Activated CD8-positive, alpha-beta T cell treated with anti-CD3 and anti-CD28 coated beads for 36 hours (primary cell): ENCODE measurements at regions not wholly inside any gene's neighbourhood (a gene's known extent, or its start where the extent isn't known, plus 50 kb on each side); places are given as distances from the start of the nearest gene placed in this dataset.
A peak's percentile ranks its signal among the peaks of the same experiment; 100 is the strongest.

Source experiments
- ATAC-seq: fragments of 200-7000 bp; cut with Tn5 transposase; one replicate; pipeline ENCODE4 v1.10.0; 2021; ENCODE audit warnings: mild to moderate bottlenecking, moderate library complexity
- CTCF ChIA-PET: fragments of 350-600 bp; sonication (Branson Sonifier 250); formaldehyde crosslinking; loops from one replicate; lab custom pipeline; 2021; ENCODE audit warnings: antibody characterized with exemption; lab: Charles Lee
- POLR2A ChIA-PET: fragments of 350-600 bp; sonication (Branson Sonifier 250); formaldehyde crosslinking; loops from one replicate; lab custom pipeline; 2021; ENCODE audit warnings: antibody characterized with exemption; lab: Charles Lee
- DNase-seq: peaks from one replicate; pipeline ENCODE4 v3.0.0-alpha.2; 2020
- H3K27ac Mint-ChIP-seq: one replicate; pipeline ENCODE4 v1.8.0; 2021; ENCODE audit warnings: mild to moderate bottlenecking, mixed read lengths
- H3K27me3 Mint-ChIP-seq: one replicate; pipeline ENCODE4 v1.8.0; 2021; ENCODE audit warnings: mixed read lengths
- H3K36me3 Mint-ChIP-seq: one replicate; pipeline ENCODE4 v1.8.0; 2021; ENCODE audit warnings: low read depth, mixed read lengths
- H3K4me1 Mint-ChIP-seq: one replicate; pipeline ENCODE4 v1.8.0; 2021; ENCODE audit warnings: low read depth, mixed read lengths
- H3K4me3 Mint-ChIP-seq: one replicate; pipeline ENCODE4 v1.8.0; 2021; ENCODE audit warnings: mild to moderate bottlenecking, moderate library complexity, mixed read lengths
- H3K9me3 Mint-ChIP-seq: one replicate; pipeline ENCODE4 v1.8.0; 2021; ENCODE audit warnings: mixed read lengths
- CTCF ChIP-seq: fragments of 200-600 bp; IDR thresholded peaks from one replicate; pipeline ENCODE4 v1.8.0; 2022; ENCODE audit warnings: antibody characterized with exemption, mild to moderate bottlenecking
- intact Hi-C: fragments of 100-400 bp; cut with micrococcal nuclease; formaldehyde crosslinking; loops from one replicate; pipeline ENCODE4 v1.10.0; 2022

GRCh38 chr3:42025370-42026138 lies 63.7 kb upstream of the ULK4 start:
- Mint-ChIP-seq H3K27me3 (no peaks in the 10 kb centered on the region), H3K4me1 (peaks cover 59% of the 10 kb centered on the region), H3K36me3 (peaks cover 11% of the 10 kb centered on the region), H3K4me3 (peak overlapping the region; percentile 13), H3K9me3 (no peaks in the 10 kb centered on the region), H3K27ac (peak overlapping the region; percentile 3)
- DNase-seq (peak; percentile 35), ATAC-seq (no peak)
- no peak for TF ChIP-seq CTCF
- ChIA-PET POLR2A (interaction anchor here (1.4 to 1.6 kb wide), 3 partner anchors 10 to 13 kb away, joined by 3 to 4 read pairs (median 4); no protein-coding TSS in a partner anchor), CTCF (interaction anchor here (1.3 to 1.4 kb wide), 3 partner anchors 67 to 166 kb away, joined by 3 to 9 read pairs (median 4); no protein-coding TSS in a partner anchor)
- intact Hi-C loops, result no loop called here

GRCh38 chr3:42024591-42025351 lies 62.9 kb upstream of the ULK4 start:
- TF ChIP-seq CTCF, result no peak
- Mint-ChIP-seq H3K27ac (no peak overlapping the region), H3K27me3 (no peaks in the 10 kb centered on the region), H3K4me3 (no peak overlapping the region), H3K9me3 (no peaks in the 10 kb centered on the region), H3K4me1 (peaks cover 67% of the 10 kb centered on the region), H3K36me3 (peaks cover 11% of the 10 kb centered on the region)
- ChIA-PET CTCF (interaction anchor here (1.3 to 1.4 kb wide), 3 partner anchors 68 to 166 kb away, joined by 3 to 9 read pairs (median 4); no protein-coding TSS in a partner anchor), POLR2A (interaction anchor here (1.4 to 1.6 kb wide), 3 partner anchors 9 to 12 kb away, joined by 3 to 4 read pairs (median 4); no protein-coding TSS in a partner anchor)
- ATAC-seq, result no peak
- intact Hi-C loops, result loop anchor here (5.0 kb wide), 1 partner anchor 58 kb away; no protein-coding TSS in a partner anchor
- no peak for DNase-seq

GRCh38 chr3:42023380-42023779 lies 61.5 kb upstream of the ULK4 start:
- H3K27ac Mint-ChIP-seq, result peak overlapping the region; percentile 72
- TF ChIP-seq CTCF, result no peak
- H3K9me3 Mint-ChIP-seq, result no peaks in the 10 kb centered on the region
- DNase-seq (peak; percentile 74), ATAC-seq (peak; percentile 80)
- intact Hi-C loops, result loop anchor here (5.0 kb wide), 1 partner anchor 59 kb away; no protein-coding TSS in a partner anchor
- ChIA-PET CTCF (no interaction called here), POLR2A (no interaction called here)
- peaks cover 7% of the 10 kb centered on the region for H3K36me3 Mint-ChIP-seq
- H3K27me3 Mint-ChIP-seq, result no peaks in the 10 kb centered on the region
- H3K4me3 Mint-ChIP-seq, result no peak overlapping the region
- H3K4me1 Mint-ChIP-seq, result peaks cover 67% of the 10 kb centered on the region

- H3K9me3 Mint-ChIP-seq, result no peaks in the 10 kb centered on the region
- no peak for TF ChIP-seq CTCF
- ChIA-PET POLR2A (no interaction called here), CTCF (interaction anchor here (0.7 kb wide), 1 partner anchor 25 kb away, joined by 3 read pairs; no protein-coding TSS in a partner anchor)
- no peaks in the 10 kb centered on the region for H3K27me3 Mint-ChIP-seq
- ATAC-seq (no peak), DNase-seq (no peak)
- H3K27ac Mint-ChIP-seq, result peak overlapping the region; percentile 32
- intact Hi-C loops, result loop anchor here (5.0 kb wide), 1 partner anchor 60 kb away; no protein-coding TSS in a partner anchor
- H3K36me3 Mint-ChIP-seq, result peaks cover 5% of the 10 kb centered on the region
- peaks cover 66% of the 10 kb centered on the region for H3K4me1 Mint-ChIP-seq
- no peak overlapping the region for H3K4me3 Mint-ChIP-seq
These were observed 60.5 kb upstream of the ULK4 start for GRCh38 chr3:42022355-42022754.
